Epithelial cell of proximal tubule (primary cell): ENCODE measurements at regions not wholly inside any gene's neighbourhood (a gene's known extent, or its start where the extent isn't known, plus 50 kb on each side); places are given as distances from the start of the nearest gene placed in this dataset.
"Not testable (repeated sequence)": the region's sequence is repeated elsewhere in the genome, so short reads cannot be mapped to it uniquely, and the experiment has no call there.

Experiments
- DNase-seq: peaks from one replicate; pipeline ENCODE4 v3.0.0-alpha.2; 2011; ENCODE audit warnings: low read depth
- H3K4me3 ChIP-seq: 2 replicates; pipeline ENCODE4 v1.5.1; 2011; ENCODE audit warnings: low read depth, mild to moderate bottlenecking, low read length
- CTCF ChIP-seq: conservative IDR thresholded peaks from 2 replicates; pipeline ENCODE4 v1.5.1; 2012; ENCODE audit warnings: low read depth, mild to moderate bottlenecking, low read length

GRCh38 chr6:68082086-68082485 lies 553.0 kb upstream of the ADGRB3 start:
- TF ChIP-seq CTCF, result no peak
- no peak for DNase-seq
- no peak overlapping the region for H3K4me3 ChIP-seq

- TF ChIP-seq CTCF, result no peak
- no peak for DNase-seq
- H3K4me3 ChIP-seq, result no peak overlapping the region
These were observed 555.0 kb upstream of the ADGRB3 start for GRCh38 chr6:68080074-68080473.

GRCh38 chr6:68077661-68078060 lies 557.4 kb upstream of the ADGRB3 start:
- H3K4me3 ChIP-seq, result no peak overlapping the region
- DNase-seq, result no peak
- no peak for TF ChIP-seq CTCF

- no peak for DNase-seq
- no peak overlapping the region for H3K4me3 ChIP-seq
- no peak for TF ChIP-seq CTCF
These were observed 563.3 kb upstream of the ADGRB3 start for GRCh38 chr6:68071740-68072139.

- TF ChIP-seq CTCF, result no peak
- DNase-seq, result no peak
These were observed 565.0 kb upstream of the ADGRB3 start for GRCh38 chr6:68069921-68070710.

GRCh38 chr6:68059899-68060298 lies 575.2 kb upstream of the ADGRB3 start:
- no peak for TF ChIP-seq CTCF
- H3K4me3 ChIP-seq, result no peak overlapping the region
- DNase-seq, result no peak

More at GRCh38 chr6:68069921-68070710, 565.0 kb upstream of the ADGRB3 start:
- no peak overlapping the region for H3K4me3 ChIP-seq

GRCh38 chr6:68059261-68059660 lies 575.8 kb upstream of the ADGRB3 start:
- no peak for TF ChIP-seq CTCF
- H3K4me3 ChIP-seq, result no peak overlapping the region
- no peak for DNase-seq

- not testable (repeated sequence) for H3K4me3 ChIP-seq, DNase-seq
These were observed 578.5 kb upstream of the ADGRB3 start for GRCh38 chr6:68056596-68056995.
